Amniotic epithelial cell (primary cell): ENCODE measurements at regions not wholly inside any gene's neighbourhood (a gene's known extent, or its start where the extent isn't known, plus 50 kb on each side); places are given as distances from the start of the nearest gene placed in this dataset.
A peak's percentile ranks its signal among the peaks of the same experiment; 100 is the strongest.

ENCODE experiments used
- DNase-seq: peaks from one replicate; pipeline ENCODE4 v3.0.0-alpha.2; 2010; ENCODE audit warnings: low read depth

DNA sequence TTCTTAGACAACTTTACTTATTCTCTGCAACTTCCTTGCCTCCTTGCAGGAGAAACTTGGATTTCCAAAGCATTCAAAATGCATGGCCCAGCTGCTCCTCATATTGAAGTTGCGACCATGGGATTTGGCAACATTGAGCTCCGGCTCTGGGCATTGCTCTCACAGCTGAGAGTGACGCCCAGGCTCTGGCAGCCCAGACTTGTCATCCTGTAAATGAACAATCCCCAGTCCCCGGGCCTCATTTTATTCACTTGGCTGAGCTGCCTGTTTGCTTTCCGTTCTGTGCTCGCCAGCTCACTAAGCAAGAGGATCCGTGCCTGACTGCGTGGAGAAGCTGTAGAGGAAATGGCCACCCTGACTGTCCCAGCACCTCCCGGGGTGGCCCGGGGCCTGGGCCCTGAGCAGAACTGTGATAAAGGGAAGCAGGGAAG lies 119.5 kb upstream of the CD93 start:
- peak; percentile 15 for DNase-seq

- DNase-seq: no peak
Observed at GRCh38 chr20:23205211-23205610, 119.1 kb upstream of the CD93 start.

DNA sequence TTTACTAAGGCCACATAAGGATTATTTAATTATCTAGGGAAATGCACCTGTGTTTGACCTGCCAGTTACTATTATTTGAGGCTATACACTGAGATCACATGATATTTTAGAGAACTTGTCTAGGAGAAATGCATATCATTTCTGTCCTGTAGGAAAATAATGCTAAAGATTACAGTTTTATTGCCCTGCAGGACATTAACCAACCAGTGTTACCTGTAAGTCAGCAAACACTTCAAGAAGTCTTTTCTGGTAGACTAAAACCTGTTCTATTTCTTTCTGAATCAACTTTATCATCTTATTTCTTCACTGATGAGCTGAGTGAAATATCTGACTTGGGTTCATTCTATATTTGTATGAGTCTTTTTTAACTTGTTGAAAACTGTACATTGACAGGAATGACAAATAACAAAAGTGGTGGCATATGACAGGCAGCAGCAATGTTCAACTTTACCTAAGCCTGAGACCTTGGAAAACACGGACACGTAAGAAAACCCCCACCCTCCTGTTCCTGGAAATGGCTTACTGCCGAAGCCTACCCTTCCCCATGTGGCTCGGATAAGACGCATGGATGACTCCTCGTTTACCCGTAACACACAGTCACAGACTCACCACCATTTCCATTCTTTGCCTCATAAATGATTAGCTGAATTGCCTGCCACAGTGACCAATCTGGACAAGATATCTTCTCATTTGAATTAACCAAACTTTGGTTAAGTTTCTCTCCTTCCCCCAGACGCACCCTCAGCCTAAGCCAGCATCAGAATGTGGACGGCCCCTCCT lies 118.0 kb upstream of the CD93 start:
- no peak for DNase-seq

DNA sequence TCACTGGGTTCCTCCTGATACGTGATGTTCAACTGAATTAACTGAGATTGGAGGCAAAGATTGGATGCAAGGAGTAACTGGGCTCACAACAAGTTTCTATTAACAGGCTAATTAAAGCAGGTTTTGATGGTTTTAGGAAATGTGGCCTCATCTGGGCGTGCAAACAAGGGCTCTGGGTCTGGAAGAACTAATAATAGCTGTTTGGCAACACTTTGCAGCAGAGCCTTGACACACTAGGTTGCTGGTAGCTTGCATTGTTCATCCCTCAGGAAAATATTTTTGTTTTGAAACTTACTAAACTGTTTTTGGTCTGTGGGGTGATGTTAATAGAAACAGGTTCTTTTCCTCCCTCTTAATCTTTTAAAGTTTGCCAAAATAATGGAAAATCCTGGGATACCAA lies 117.2 kb upstream of the CD93 start:
- no peak for DNase-seq

DNA sequence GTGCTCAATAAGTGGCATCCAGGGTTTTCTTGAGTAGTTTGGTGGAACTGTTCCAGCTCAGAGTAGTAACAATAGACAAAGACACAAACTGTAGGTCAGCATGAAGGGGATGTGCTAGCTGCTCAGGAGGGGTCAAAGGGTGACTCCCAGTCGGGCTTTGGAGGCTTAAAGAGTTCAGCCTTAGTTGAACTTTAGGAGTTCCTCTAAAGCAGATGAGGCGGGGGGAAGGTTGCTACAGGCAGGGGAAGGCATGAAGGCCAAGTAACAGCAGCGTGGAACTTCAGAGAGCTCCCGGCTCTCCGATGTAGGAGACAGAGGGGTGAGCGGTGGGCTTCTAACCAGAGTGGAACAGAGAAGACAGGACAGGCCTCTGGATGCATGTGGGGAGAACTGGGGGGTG lies 115.5 kb upstream of the CD93 start:
- DNase-seq: no peak

DNA sequence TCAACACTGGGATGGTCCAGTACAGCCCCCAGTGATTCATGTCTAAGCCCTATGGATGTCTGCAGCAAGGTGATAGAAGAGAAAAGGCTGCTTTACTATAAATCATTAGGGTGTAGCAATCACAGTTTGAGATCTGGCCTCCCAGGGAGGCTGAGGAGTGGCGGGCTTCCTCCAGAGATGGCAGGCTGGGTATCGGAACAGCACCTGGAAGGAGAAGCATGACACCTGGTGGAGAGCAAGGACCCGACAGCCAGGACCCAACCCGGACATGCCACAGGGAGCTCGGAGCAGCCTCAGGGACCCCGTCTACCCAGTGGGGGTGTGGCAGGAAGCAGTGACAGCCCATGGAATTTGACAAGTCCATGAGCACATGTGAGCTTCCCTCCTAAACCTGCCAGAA lies 114.8 kb upstream of the CD93 start:
- DNase-seq: peak; percentile 37

DNA sequence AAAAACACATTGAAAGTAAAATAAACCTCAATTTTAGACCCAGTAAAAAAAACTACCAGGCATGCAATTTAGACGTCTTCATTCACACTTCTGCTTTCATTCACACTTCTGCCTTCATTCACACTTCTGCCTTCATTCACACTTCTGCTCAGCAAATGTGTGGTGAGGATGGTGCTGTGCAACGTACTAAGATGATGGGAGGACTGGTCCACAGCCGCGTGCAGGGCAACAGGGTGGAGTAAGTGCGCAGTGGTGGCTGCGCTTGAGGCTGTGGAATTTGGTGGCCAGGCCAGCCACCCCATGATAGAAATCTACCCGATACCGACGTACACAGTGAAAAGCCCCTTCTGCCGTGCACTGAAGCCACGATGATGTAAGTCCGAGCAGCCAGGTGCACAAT lies 114.3 kb upstream of the CD93 start:
- no peak for DNase-seq

GRCh38 chr20:23199356-23199755 lies 113.2 kb upstream of the CD93 start:
- DNase-seq: no peak

GRCh38 chr20:23198815-23199214 lies 112.7 kb upstream of the CD93 start:
- no peak for DNase-seq

GRCh38 chr20:23197836-23198235 lies 111.7 kb upstream of the CD93 start:
- peak; percentile 48 for DNase-seq

DNA sequence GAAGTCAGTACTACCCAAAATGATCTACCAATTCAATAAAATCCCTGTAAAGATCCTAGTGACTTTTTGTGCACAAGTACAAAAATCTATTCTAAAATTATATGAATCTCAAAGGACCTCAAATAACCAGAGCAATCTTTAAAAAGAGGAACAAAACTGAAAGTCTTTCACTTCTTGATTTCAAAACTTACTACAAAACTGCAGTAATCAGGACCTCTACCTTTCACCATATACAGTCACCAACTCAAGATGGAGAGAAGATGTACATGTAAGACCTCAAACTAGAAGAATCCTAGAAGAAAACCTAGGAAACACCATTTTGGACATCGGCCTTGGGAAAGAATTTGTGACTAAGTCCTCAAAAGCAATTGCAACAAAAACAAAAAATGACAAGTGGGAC lies 109.5 kb upstream of the CD93 start:
- DNase-seq: no peak

DNA sequence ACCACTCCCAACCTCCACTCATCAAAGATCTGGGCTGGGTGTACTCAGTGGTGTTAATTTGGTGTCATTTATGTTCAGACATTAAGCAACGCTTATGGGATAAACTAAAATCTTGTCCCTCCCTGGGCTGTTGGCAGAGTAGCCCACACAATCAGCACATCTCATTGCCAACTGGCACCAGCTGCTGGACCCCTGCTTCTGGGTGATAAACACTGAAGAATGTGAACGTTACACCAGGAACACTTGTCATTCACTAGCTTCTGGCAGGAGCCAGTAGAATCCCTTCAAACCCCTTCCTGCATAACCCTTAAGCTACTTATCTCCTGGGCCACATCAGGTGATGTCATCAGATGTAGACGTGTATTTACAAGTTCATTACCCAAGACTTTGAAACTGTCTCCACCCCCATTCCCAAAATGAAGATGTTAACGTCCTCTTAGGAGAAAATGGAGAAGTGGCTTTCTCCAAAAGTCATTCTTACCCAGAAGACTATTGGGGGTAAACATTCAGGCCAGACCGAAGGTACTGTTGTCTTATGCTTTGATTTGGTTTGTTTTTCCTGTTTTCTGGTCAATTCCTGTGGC lies 107.8 kb upstream of the CD93 start:
- DNase-seq: peak; percentile 19

DNA sequence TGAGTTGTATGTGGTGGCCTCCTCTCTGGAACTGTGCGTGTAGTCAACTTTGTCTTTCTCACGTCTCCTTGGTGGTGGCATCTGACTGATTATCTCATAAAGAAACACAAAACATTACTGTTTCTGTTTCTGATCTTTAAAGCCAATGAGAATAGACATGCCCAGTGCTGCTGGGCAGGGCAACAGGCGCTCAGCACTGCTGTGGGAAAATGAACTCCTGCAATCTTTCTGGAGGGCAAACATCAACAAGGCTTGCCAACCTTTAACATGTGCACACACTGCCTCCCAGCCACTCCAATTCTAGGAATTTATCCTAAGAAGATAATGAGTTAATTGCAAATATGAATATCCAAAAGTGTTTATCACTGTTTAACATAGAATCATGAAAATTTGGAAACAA lies 106.3 kb upstream of the CD93 start:
- DNase-seq: no peak

DNA sequence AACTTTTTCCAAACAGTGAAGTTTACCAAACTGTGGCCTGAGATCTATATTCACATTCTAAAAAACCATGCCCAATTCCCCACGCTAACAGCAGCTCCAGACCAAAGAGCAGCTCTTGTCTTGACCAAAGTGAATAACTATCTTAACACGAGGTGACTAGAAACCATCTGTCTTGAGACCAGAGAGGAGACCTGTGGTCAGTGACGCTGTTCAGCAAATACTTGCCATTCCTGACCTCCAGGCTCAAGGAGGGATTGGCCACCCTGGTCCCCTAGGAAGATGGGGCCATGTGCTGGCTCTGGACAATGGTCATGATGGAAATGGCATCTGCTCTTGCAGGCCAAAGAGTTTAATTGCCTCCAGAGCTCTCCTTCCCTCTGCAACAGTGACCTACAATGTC lies 104.4 kb upstream of the CD93 start:
- DNase-seq: no peak

GRCh38 chr20:23189854-23190253 lies 103.7 kb upstream of the CD93 start:
- no peak for DNase-seq

DNA sequence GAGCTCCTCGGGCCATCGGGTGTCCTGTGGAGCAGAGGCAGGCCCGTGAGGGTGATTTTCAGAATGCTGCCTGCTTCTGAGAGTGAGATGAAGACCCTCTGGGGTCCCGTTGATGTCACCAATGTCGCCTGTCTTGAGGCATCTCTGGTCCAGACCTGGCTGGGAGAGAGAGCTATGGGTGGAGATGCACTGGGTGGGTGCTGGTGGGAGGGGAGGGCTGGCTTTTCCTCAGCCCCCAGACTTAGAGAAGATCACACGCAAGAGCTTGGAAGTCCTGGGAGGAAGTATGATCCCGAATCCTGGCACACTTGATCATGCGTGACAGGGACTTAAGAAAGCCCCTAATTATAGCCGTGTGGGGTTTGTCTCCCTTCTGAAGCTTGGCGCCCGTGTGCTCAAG lies 103.2 kb upstream of the CD93 start:
- no peak for DNase-seq

- DNase-seq: no peak
Observed at GRCh38 chr20:23188377-23189169, 102.4 kb upstream of the CD93 start.

GRCh38 chr20:23187751-23188150 lies 101.6 kb upstream of the CD93 start:
- DNase-seq: peak; percentile 38

GRCh38 chr20:23186808-23187207 lies 100.7 kb upstream of the CD93 start:
- DNase-seq: no peak

- no peak for DNase-seq
Observed at GRCh38 chr20:23180451-23180921, 94.4 kb upstream of the CD93 start.

- no peak for DNase-seq
Observed at GRCh38 chr20:23179766-23180403, 93.8 kb upstream of the CD93 start.

- DNase-seq: no peak
Observed at GRCh38 chr20:23178806-23179205, 92.7 kb upstream of the CD93 start.

DNA sequence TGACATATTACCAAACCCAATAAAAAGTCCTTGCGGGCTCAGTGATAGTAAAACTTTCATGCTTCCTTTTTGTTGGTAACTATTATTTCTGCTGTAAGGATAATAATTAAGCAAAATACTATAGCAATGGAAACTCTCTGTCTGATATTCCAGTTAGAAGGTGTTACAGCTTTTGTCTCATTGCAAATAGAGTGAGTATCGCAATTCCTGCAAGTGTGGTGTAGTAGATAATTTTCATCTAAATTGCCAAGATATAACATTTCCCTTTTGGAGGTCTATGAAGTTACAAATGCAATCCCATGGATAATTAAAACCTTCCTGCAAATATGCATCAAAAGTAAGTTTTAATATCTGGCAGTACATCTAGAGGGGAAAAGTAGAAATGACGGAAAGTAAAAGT lies 88.7 kb upstream of the CD93 start:
- DNase-seq: no peak
